SK-N-SH (cell line): ENCODE measurements at regions not wholly inside any gene's neighbourhood (a gene's known extent, or its start where the extent isn't known, plus 50 kb on each side); places are given as distances from the start of the nearest gene placed in this dataset.

Experiments used
- CTCF ChIP-seq: fragments of 200-600 bp; sonication (generic); IDR thresholded peaks from 2 replicates; pipeline ENCODE4 v1.6.1; 2017; ENCODE audit warnings: antibody characterized with exemption, mild to moderate bottlenecking, moderate library complexity
- EZH2phosphoT487 ChIP-seq: fragments of 200-600 bp; sonication (generic); IDR thresholded peaks from 2 replicates; pipeline ENCODE4 v1.6.1; 2017; ENCODE audit warnings: low read depth, mixed run types, mild to moderate bottlenecking, antibody characterized with exemption, moderate library complexity, borderline replicate concordance
- MEF2A ChIP-seq: IDR thresholded peaks from 2 replicates; pipeline ENCODE4 v1.4.0; 2012; ENCODE audit warnings: low read depth, borderline replicate concordance
- REST ChIP-seq: IDR thresholded peaks from 2 replicates; pipeline ENCODE4 v1.6.1; 2012; ENCODE audit warnings: mild to moderate bottlenecking, low read depth, low read length, moderate library complexity
- SIN3A ChIP-seq: IDR thresholded peaks from 2 replicates; pipeline ENCODE4 v1.6.1; 2012; ENCODE audit warnings: low read depth, mild to moderate bottlenecking, low read length, moderate library complexity, borderline replicate concordance
- USF2 ChIP-seq: fragments of 150-350 bp; IDR thresholded peaks from 2 replicates; pipeline ENCODE4 v1.6.1; 2017; ENCODE audit warnings: antibody characterized with exemption, low read length, low read depth, borderline replicate concordance

- TF ChIP-seq CTCF = no peak
- no peak for TF ChIP-seq MEF2A
- no peak for TF ChIP-seq EZH2phosphoT487
- TF ChIP-seq USF2 = no peak
- no peak for TF ChIP-seq REST
- no peak for TF ChIP-seq SIN3A
Measured at GRCh38 chr18:64791236-64791635, 642.3 kb upstream of the LINC00305 start.
